ENCODE measurements at regions not wholly inside any gene's neighbourhood (a gene's known extent, or its start where the extent isn't known, plus 50 kb on each side); places are given as distances from the start of the nearest gene placed in this dataset.

- no peak overlapping the region for H3K4me3 Mint-ChIP-seq
- no peaks in the 10 kb centered on the region for H3K27me3 Mint-ChIP-seq (ENCODE audit: low read depth)
- no peaks in the 10 kb centered on the region for H3K9me3 Mint-ChIP-seq
- no peaks in the 10 kb centered on the region for H3K4me1 Mint-ChIP-seq (ENCODE audit: low read depth)
- H3K27ac Mint-ChIP-seq = no peak overlapping the region
- no peaks in the 10 kb centered on the region for H3K36me3 Mint-ChIP-seq (ENCODE audit: low read depth)
Measured at GRCh38 chr11:92845805-92846204, 123.6 kb upstream of the MTNR1B start.

- no peaks in the 10 kb centered on the region for H3K27me3 Mint-ChIP-seq (ENCODE audit: low read depth)
- H3K27ac Mint-ChIP-seq = no peak overlapping the region
- H3K9me3 Mint-ChIP-seq = no peaks in the 10 kb centered on the region
- no peaks in the 10 kb centered on the region for H3K36me3 Mint-ChIP-seq (ENCODE audit: low read depth)
- H3K4me3 Mint-ChIP-seq = no peak overlapping the region
- H3K4me1 Mint-ChIP-seq (ENCODE audit: low read depth) = no peaks in the 10 kb centered on the region
Measured at GRCh38 chr11:92846491-92847125, 122.8 kb upstream of the MTNR1B start.

GRCh38 chr11:92848578-92848977, 120.9 kb upstream of the MTNR1B start:
- no peak overlapping the region for H3K4me3 Mint-ChIP-seq
- H3K27ac Mint-ChIP-seq = no peak overlapping the region
- no peaks in the 10 kb centered on the region for H3K4me1 Mint-ChIP-seq (ENCODE audit: low read depth)
- H3K27me3 Mint-ChIP-seq (ENCODE audit: low read depth) = no peaks in the 10 kb centered on the region
- no peaks in the 10 kb centered on the region for H3K36me3 Mint-ChIP-seq (ENCODE audit: low read depth)
- no peaks in the 10 kb centered on the region for H3K9me3 Mint-ChIP-seq

GRCh38 chr11:92850296-92850826, 119.1 kb upstream of the MTNR1B start:
- Mint-ChIP-seq H3K27ac (no peak overlapping the region), H3K27me3 (ENCODE audit: low read depth) (no peaks in the 10 kb centered on the region), H3K9me3 (no peaks in the 10 kb centered on the region), H3K4me1 (ENCODE audit: low read depth) (no peaks in the 10 kb centered on the region), H3K4me3 (no peak overlapping the region), H3K36me3 (ENCODE audit: low read depth) (no peaks in the 10 kb centered on the region)

GRCh38 chr11:92852229-92852628, 117.2 kb upstream of the MTNR1B start:
- Mint-ChIP-seq H3K27me3 (ENCODE audit: low read depth) (no peaks in the 10 kb centered on the region), H3K9me3 (no peaks in the 10 kb centered on the region), H3K4me1 (ENCODE audit: low read depth) (no peaks in the 10 kb centered on the region), H3K4me3 (no peak overlapping the region), H3K36me3 (ENCODE audit: low read depth) (no peaks in the 10 kb centered on the region), H3K27ac (no peak overlapping the region)

- Mint-ChIP-seq H3K4me3 (no peak overlapping the region), H3K27ac (no peak overlapping the region), H3K9me3 (no peaks in the 10 kb centered on the region), H3K4me1 (ENCODE audit: low read depth) (no peaks in the 10 kb centered on the region), H3K36me3 (ENCODE audit: low read depth) (no peaks in the 10 kb centered on the region), H3K27me3 (ENCODE audit: low read depth) (no peaks in the 10 kb centered on the region)
Measured at GRCh38 chr11:92852946-92853345, 116.5 kb upstream of the MTNR1B start.

- Mint-ChIP-seq H3K27ac (no peak overlapping the region), H3K9me3 (no peaks in the 10 kb centered on the region), H3K27me3 (ENCODE audit: low read depth) (no peaks in the 10 kb centered on the region), H3K4me3 (no peak overlapping the region), H3K4me1 (ENCODE audit: low read depth) (no peaks in the 10 kb centered on the region), H3K36me3 (ENCODE audit: low read depth) (no peaks in the 10 kb centered on the region)
Measured at GRCh38 chr11:92854162-92854561, 115.3 kb upstream of the MTNR1B start.

GRCh38 chr11:92854952-92855351, 114.5 kb upstream of the MTNR1B start:
- H3K27ac Mint-ChIP-seq = no peak overlapping the region
- no peaks in the 10 kb centered on the region for H3K27me3 Mint-ChIP-seq (ENCODE audit: low read depth)
- H3K4me3 Mint-ChIP-seq = no peak overlapping the region
- no peaks in the 10 kb centered on the region for H3K36me3 Mint-ChIP-seq (ENCODE audit: low read depth)
- H3K4me1 Mint-ChIP-seq (ENCODE audit: low read depth) = no peaks in the 10 kb centered on the region
- no peaks in the 10 kb centered on the region for H3K9me3 Mint-ChIP-seq

GRCh38 chr11:92855607-92856405, 113.6 kb upstream of the MTNR1B start:
- Mint-ChIP-seq H3K4me3 (no peak overlapping the region), H3K27ac (no peak overlapping the region), H3K27me3 (ENCODE audit: low read depth) (no peaks in the 10 kb centered on the region), H3K36me3 (ENCODE audit: low read depth) (no peaks in the 10 kb centered on the region), H3K4me1 (ENCODE audit: low read depth) (no peaks in the 10 kb centered on the region), H3K9me3 (no peaks in the 10 kb centered on the region)

- no peaks in the 10 kb centered on the region for H3K36me3 Mint-ChIP-seq (ENCODE audit: low read depth)
- no peaks in the 10 kb centered on the region for H3K27me3 Mint-ChIP-seq (ENCODE audit: low read depth)
- no peaks in the 10 kb centered on the region for H3K9me3 Mint-ChIP-seq
- H3K27ac Mint-ChIP-seq = no peak overlapping the region
- H3K4me1 Mint-ChIP-seq (ENCODE audit: low read depth) = no peaks in the 10 kb centered on the region
- no peak overlapping the region for H3K4me3 Mint-ChIP-seq
Measured at GRCh38 chr11:92857407-92857806, 112.0 kb upstream of the MTNR1B start.

- Mint-ChIP-seq H3K4me3 (no peak overlapping the region), H3K9me3 (no peaks in the 10 kb centered on the region), H3K36me3 (ENCODE audit: low read depth) (no peaks in the 10 kb centered on the region), H3K4me1 (ENCODE audit: low read depth) (no peaks in the 10 kb centered on the region), H3K27ac (no peak overlapping the region), H3K27me3 (ENCODE audit: low read depth) (no peaks in the 10 kb centered on the region)
Measured at GRCh38 chr11:92859156-92859690, 110.2 kb upstream of the MTNR1B start.

GRCh38 chr11:92861634-92862033, 107.8 kb upstream of the MTNR1B start:
- Mint-ChIP-seq H3K9me3 (no peaks in the 10 kb centered on the region), H3K27me3 (ENCODE audit: low read depth) (no peaks in the 10 kb centered on the region), H3K4me3 (no peak overlapping the region), H3K4me1 (ENCODE audit: low read depth) (no peaks in the 10 kb centered on the region), H3K36me3 (ENCODE audit: low read depth) (no peaks in the 10 kb centered on the region), H3K27ac (no peak overlapping the region)

- no peaks in the 10 kb centered on the region for H3K36me3 Mint-ChIP-seq (ENCODE audit: low read depth)
Measured at GRCh38 chr11:92865352-92865751, 104.1 kb upstream of the MTNR1B start.

GRCh38 chr11:92866679-92867282, 102.7 kb upstream of the MTNR1B start:
- H3K4me1 Mint-ChIP-seq (ENCODE audit: low read depth) = no peaks in the 10 kb centered on the region
- no peak overlapping the region for H3K4me3 Mint-ChIP-seq
- H3K36me3 Mint-ChIP-seq (ENCODE audit: low read depth) = no peaks in the 10 kb centered on the region
- H3K27ac Mint-ChIP-seq = no peak overlapping the region
- no peaks in the 10 kb centered on the region for H3K27me3 Mint-ChIP-seq (ENCODE audit: low read depth)
- no peaks in the 10 kb centered on the region for H3K9me3 Mint-ChIP-seq

More at GRCh38 chr11:92865352-92865751, 104.1 kb upstream of the MTNR1B start:
- Mint-ChIP-seq H3K4me3 (no peak overlapping the region), H3K27ac (no peak overlapping the region), H3K4me1 (ENCODE audit: low read depth) (no peaks in the 10 kb centered on the region), H3K9me3 (no peaks in the 10 kb centered on the region), H3K27me3 (ENCODE audit: low read depth) (no peaks in the 10 kb centered on the region)
